SK-N-SH (cell line): ENCODE measurements at regions not wholly inside any gene's neighbourhood (a gene's known extent, or its start where the extent isn't known, plus 50 kb on each side); places are given as distances from the start of the nearest gene placed in this dataset.

Experiments used
- CTCF ChIP-seq: fragments of 200-600 bp; sonication (generic); IDR thresholded peaks from 2 replicates; pipeline ENCODE4 v1.6.1; 2017; ENCODE audit warnings: antibody characterized with exemption, mild to moderate bottlenecking, moderate library complexity
- GATA2 ChIP-seq: sonication (generic); formaldehyde crosslinking; IDR thresholded peaks from 2 replicates; pipeline ENCODE4 v1.5.0; 2020; ENCODE audit warnings: mild to moderate bottlenecking, missing genetic modification reagents
- PBX3 ChIP-seq: IDR thresholded peaks from 2 replicates; pipeline ENCODE4; 2012
- POLR2AphosphoS5 ChIP-seq: IDR thresholded peaks from 2 replicates; pipeline ENCODE4 v1.6.1; 2012; ENCODE audit warnings: low read depth, low read length
- RFX5 ChIP-seq: IDR thresholded peaks from 2 replicates; pipeline ENCODE4 v1.6.1; 2012; ENCODE audit warnings: mild to moderate bottlenecking, improper control_type of control experiment, low read length
- USF2 ChIP-seq: fragments of 150-350 bp; IDR thresholded peaks from 2 replicates; pipeline ENCODE4 v1.6.1; 2017; ENCODE audit warnings: antibody characterized with exemption, low read length, low read depth, borderline replicate concordance
- YY1 ChIP-seq: IDR thresholded peaks from 2 replicates; pipeline ENCODE4 v1.4.0; 2012; ENCODE audit warnings: low read depth, mild to moderate bottlenecking
- TF ChIP-seq, protein P1 (sequence below): IDR thresholded peaks from 2 replicates; pipeline ENCODE4 v1.4.0; 2012; ENCODE audit warnings: low read depth, borderline replicate concordance

GRCh38 chr17:72351365-72351764 lies 230.5 kb downstream of the SOX9 start:
- TF ChIP-seq CTCF = no peak
- TF ChIP-seq, protein P1, sequence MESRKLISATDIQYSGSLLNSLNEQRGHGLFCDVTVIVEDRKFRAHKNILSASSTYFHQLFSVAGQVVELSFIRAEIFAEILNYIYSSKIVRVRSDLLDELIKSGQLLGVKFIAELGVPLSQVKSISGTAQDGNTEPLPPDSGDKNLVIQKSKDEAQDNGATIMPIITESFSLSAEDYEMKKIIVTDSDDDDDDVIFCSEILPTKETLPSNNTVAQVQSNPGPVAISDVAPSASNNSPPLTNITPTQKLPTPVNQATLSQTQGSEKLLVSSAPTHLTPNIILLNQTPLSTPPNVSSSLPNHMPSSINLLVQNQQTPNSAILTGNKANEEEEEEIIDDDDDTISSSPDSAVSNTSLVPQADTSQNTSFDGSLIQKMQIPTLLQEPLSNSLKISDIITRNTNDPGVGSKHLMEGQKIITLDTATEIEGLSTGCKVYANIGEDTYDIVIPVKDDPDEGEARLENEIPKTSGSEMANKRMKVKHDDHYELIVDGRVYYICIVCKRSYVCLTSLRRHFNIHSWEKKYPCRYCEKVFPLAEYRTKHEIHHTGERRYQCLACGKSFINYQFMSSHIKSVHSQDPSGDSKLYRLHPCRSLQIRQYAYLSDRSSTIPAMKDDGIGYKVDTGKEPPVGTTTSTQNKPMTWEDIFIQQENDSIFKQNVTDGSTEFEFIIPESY = no peak
- TF ChIP-seq POLR2AphosphoS5 = no peak
- TF ChIP-seq USF2 = no peak
- TF ChIP-seq GATA2 = no peak
- TF ChIP-seq YY1 = no peak
- no peak for TF ChIP-seq RFX5
- TF ChIP-seq PBX3 = no peak
